NCI-H2029 (cell line): ENCODE measurements at regions not wholly inside any gene's neighbourhood (a gene's known extent, or its start where the extent isn't known, plus 50 kb on each side); places are given as distances from the start of the nearest gene placed in this dataset.
"Not testable (repeated sequence)": the region's sequence is repeated elsewhere in the genome, so short reads cannot be mapped to it uniquely, and the experiment has no call there.

Source experiments
- DNase-seq: peaks from one replicate; lab custom pipeline; 2025; lab: John Stamatoyannopoulos, UW

DNA sequence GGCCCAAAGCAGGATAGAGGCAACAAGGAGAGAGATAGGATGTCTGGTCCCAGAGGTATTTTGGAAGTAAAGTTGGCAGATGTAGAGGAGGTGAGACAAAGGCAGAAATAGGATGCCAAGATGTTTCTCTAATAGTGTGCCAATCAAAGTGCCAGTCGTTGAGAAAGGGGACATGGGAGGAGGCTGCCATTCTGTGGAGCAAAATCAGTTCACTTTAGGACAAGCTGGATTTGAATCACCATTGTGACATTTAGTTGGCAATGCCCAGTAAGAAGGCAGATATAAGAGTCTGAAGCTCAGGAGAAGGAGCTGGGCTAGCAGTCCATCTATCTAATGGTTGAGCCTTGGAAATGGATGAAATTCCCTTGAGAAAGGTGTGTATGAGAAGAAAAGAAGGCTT lies 53.8 kb downstream of the ADRB2 start:
- no peak for DNase-seq

DNA sequence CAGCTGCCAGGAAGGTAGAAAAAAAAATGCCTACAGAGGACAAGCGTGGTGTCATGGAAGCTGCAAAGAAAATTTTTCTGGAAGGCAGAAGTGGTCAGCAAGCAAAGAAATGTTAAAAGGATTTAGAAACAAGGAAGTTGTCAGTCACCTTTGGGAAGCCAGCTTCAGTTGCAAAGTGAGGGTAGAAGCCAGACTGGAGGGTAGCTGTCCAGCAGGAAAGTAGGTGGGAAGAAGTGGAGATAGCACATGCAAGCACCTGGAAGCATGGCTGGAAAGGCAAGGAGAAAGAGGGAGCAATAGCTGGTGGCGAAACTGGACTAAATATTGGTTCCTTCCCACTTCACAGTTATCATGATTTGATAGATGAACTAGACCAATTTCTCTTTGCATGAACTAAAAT lies 54.3 kb downstream of the ADRB2 start:
- no peak for DNase-seq

DNA sequence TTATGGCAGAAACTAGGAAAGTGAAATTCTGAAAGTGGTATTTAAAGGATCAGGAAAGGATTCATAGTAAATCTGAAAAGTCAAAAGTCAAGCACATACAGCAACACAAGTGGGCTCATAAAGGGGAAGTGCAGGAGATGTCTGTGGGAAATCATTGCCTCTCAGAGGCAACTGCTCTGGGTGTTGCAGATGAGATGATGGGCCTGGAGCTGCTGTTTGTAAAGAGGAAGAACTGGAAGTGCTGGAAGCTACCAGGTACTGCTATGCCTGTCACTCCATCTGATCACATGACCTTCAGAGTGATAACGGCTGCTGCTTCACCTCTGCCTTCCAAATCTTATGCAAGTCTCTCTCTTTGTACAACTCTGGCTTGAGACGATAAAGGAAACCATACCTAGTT lies 55.9 kb downstream of the ADRB2 start:
- no peak for DNase-seq

DNA sequence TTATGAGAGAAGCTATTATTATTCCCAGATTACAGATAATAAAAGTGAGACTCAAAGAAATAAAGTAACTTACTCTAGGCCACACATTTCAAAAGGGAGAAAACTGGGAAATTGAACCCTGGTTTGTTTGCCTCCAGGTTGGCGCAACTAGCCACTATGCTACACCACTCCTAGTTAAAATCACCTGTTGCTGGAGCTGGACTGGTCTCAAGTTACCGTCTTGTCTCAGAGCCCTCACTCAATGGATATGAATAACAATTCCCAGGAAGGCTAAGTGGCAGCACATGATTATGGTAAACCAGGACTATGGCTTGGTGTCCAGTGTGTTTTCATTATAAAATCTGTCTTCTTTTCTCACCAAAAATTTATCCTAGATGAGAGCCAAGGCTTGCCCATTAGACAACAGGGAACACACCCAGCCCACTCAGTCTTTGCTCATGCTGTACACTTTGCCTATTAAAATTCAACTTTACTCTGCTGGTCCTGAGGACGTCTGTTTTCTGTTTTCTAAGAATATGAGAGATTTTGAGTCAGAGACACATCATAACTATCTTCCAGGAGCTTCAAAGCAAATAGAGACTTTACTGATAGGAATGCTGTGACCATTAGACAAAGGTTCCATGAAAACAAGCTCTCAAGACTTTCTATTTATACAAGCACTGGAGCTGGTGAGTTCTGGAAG lies 58.1 kb downstream of the ADRB2 start:
- DNase-seq = peak; percentile 61

DNA sequence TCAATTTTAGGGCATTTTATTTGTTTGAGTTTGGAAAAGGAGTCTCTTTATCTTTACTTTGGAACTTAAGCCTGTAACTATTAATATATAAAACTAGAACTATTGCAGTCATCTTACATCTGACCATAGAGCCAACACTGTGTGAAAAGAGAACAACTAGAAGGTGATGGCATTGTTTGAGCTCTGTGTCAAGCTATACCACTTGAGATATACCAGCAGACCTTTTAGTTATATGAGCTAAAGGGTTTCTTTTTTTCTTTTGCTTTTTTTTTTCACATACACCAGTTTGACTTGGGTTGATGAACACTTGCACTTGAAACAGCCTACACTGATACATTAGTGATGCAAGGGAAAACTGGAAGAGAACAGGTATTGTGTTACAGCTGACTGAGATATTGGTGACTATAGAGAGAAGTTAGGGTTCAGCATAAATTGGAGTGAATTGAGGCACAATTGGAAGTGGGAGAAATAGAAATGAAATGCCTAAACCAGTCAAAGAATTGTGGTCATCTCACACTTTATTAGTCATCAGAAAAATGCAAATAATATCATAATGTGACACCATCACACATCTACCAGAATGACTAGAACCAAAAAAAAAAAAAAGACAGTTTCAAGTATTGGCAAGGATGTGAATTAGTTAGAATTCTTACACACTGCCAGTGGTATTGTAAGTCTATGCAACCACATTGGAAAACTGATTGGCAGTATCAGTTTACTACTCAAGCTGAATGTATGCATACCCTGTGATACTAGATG lies 60.9 kb downstream of the ADRB2 start:
- DNase-seq = no peak

DNA sequence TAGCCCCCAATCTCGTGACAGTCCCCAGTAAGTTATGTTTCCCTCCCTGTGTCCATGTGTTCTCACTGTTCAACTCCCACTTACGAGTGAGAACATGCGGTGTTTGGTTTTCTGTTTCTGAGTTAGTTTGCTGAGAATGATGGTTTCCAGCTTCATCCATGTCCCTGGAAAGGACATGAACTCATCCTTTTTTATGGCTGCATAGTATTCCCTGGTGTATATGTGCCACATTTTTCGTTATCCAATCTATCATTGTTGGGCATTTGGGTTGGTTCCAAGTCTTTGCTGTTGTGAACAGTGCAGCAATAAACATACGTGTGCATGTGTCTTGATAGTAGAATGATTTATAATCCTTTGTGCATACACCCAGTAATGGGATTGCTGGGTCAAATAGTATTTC lies 63.5 kb downstream of the ADRB2 start:
- not testable (repeated sequence) for DNase-seq

DNA sequence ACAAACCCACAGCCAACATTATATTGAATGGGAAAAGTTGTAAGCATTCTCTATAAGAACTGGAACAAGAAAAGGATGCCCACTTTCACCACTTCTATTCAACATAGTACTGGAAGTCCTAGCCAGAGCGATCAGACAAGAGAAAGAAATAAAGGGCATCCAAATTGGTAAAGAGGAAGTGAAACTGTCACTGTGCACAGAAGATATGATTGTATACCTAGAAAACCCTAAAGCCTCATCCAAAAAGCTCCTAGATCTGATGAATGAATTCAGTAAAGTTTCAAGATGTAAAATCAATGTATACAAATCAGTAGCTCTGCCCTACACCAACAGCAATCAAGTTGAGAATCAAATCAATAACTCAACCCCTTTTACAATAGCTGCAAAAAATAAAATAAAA lies 69.0 kb downstream of the ADRB2 start:
- not testable (repeated sequence) for DNase-seq

DNA sequence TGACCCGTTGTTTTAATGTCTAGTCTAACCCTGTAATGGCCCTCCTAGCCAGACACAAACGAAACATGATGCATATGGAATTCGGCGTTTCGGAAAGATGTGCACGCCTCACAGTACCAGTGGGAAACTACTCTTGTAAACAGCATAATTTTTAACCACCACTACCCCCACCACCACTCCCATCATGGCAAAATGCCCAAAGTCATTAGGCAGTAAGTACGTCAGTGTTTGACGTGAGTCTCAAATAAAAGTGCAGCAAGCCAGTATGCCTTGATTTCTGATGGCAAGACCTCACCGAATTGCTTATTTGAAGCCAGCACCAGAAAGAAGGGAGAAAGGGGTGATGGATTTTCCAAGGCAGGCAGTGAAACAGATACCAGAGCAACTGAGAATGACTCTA lies 71.4 kb downstream of the ADRB2 start:
- DNase-seq = no peak

DNA sequence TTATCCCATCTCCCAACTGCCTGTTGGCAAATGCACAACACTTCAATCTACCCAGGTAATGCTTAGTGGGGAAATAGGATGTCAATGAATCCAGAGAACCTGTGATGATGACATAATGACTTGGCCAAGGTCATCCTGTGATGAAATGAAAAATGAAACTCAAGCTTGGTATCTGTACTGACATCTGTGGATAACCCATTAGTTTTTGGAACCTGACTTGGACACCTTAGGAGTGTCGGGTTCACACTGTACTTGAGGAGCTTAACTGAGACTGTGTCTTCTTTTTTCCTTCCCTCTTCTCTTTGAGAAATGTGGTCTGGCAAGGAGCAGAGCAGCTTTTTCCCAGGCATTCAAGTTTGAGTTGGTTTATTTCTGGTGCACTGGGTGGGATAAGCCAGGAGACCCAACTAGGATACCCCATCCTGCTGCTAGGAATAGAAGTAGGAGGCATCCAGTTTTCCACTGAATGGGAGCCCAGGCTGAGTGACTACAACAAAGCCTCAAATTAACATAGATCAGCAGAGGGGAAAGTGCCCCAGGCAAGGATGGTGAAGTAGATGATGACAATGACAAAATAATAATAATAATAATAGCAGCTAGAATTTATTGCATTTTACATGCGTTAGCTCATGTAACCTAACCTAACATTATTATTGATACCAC lies 72.1 kb downstream of the ADRB2 start:
- no peak for DNase-seq

DNA sequence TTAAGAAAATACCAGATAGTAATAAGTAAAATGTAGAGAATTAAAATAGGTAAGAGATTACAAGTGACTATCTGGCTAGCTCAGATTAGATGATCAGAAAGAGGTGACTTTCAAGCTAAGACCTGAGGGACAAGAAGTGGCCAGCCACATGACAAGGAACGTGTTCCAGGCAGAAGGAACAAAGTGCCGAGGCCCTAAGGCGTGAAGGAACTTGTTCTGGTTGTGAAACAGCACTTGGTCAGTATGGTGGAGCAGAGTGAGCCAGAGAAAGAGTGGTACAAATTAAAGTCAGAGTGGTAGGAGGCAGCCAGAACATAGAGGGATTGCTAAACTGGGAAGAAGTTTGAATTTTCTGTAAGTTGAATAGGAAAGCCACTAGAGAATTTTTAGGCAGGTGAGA lies 73.6 kb downstream of the ADRB2 start:
- no peak for DNase-seq

DNA sequence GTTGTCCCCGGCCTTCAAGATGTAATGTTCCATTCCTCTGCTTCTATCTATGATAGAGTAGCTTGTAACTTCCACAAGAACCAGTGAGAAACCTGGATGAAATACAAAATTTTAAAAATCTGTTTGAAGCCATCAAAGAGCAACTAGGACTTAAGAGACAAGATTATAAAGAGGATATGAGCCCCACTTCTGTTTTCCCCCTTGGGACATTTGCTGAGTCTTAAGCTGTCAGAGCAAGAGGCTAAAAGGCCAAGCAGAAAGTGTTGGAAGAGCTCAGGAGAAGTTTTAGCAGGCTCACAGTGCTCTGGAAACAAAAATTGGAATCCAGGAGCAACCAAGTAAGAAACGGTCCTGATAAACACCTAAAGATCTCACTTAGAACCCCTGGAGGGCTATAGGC lies 76.1 kb downstream of the ADRB2 start:
- no peak for DNase-seq

DNA sequence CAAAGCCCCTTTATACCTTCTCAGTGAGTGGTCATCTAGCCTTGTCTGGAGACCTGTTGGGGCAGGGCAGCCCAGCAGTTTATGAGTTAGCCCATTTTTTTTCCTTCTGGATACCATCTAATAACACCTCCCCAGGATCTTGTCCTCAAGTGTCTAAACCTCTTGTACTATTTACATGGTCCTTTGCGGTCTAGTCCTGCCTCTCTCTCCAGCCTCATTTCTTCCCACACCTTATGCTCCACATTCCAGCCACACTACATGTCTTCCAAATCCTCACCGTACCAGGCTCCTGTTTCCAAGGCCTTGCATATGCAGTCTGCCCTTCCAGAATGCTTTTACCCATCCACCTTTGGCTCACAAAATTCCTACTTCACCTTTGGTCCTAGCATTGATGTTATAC lies 77.2 kb downstream of the ADRB2 start:
- no peak for DNase-seq

DNA sequence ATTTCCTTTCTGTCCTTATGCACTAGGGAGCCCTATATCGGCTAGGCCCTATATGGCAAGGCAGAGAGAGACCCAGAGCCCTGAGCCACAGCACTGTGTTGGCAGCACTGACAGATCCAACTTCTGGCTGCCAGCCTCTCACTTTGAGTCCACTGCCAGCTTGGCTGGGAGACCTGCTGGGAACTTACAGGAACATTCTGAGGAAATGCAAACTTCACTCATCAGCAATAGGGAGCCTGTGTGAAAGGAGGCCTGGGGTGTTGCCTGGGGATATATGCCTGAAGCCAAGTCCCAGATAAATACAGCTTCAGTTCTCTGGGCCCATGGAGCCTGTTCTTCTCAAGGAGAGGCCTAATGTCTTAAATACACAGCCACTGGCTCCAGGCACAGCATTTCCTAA lies 78.0 kb downstream of the ADRB2 start:
- no peak for DNase-seq

DNA sequence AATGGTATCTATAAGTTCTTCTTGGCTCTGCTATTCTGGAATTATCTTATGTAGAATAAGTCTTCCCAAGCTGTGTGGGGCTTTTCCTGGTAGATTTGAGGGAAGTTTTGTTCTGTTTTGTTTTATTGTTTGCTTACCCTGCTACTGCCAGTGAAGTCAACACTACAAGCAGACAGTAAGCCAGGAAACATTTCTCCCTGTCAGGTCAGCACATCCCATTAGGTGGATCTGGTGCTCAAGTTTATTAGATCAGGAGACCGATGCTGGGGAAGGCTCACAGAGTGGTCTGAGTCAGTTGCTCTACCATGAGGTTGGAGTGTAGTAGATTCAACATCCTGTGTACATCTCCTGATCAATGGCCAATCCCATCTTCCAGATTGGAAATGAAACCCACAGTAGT lies 79.1 kb downstream of the ADRB2 start:
- no peak for DNase-seq

DNA sequence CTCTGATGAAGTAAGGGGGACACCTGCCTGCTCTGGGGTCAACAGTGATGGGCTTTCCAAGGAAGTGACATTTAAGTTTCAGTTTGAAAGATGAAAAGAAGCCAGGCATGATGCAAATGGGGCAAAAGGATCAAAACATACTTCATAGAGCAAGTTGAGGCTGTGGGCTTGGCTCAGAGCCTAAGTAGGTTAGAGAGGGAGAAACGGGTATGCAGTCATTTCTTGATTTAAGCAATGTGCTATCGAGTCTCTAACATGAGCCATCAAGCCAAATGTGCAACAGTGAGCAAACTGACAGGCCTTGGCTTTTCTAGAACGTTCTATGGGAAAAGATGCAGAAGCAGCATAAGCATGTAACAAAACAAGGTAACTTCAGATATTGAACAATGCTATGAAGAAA lies 80.6 kb downstream of the ADRB2 start:
- no peak for DNase-seq

DNA sequence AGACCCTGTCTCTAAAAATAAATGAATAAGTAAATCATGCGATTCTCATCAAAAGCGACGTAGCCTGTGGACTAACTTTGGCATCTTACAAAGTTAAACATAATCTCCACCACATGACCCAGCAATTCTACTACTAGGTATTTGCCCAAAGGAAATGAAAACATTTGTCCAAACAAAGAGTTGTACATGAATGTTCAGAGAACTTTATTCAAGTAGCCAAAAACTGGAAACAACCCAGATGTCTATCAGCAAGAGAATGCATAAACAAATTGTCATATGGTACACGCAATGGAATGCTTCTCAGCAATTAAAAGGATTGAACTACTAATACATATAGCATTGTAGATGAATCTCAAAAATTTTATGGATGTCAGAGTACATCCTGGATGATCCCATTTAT lies 82.6 kb downstream of the ADRB2 start:
- DNase-seq = no peak

DNA sequence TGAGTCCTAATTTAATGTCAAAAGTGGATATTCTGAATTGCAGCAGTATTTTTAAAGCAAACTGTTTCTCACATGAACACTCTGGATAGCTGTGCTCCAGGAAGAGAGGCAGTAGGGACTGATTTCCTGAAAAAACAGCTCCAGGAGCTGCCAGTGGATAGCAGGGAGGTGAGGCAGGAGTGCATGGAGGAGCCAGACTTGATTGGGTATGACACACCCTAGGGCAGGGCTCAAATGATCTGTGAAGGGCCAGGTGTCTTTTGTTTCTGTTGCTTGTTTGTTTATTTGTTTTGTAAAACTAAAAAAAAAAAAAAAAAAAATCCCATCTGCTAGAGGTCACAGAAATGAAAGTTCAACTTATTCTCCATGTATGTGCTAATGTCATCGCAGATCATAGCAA lies 83.4 kb downstream of the ADRB2 start:
- peak; percentile 20 for DNase-seq

DNA sequence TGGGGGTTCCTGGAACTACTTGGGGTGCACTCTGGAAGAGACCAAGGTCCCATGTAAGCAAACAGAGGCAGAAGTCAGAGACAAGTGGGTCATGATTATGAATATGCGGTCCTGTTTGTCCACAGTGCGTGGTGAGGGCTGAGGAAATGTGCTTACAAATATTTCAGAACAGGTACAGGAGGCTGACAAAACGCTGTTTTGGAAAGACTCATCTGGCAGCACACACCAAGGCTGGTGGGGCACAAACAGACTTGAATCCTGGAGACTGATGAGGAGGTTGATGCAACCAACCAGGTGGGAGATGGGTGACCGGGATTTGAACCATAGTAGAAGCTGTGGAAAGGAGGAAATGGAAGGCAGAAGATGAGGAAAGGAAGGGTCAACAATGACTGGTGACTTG lies 83.8 kb downstream of the ADRB2 start:
- DNase-seq = no peak

DNA sequence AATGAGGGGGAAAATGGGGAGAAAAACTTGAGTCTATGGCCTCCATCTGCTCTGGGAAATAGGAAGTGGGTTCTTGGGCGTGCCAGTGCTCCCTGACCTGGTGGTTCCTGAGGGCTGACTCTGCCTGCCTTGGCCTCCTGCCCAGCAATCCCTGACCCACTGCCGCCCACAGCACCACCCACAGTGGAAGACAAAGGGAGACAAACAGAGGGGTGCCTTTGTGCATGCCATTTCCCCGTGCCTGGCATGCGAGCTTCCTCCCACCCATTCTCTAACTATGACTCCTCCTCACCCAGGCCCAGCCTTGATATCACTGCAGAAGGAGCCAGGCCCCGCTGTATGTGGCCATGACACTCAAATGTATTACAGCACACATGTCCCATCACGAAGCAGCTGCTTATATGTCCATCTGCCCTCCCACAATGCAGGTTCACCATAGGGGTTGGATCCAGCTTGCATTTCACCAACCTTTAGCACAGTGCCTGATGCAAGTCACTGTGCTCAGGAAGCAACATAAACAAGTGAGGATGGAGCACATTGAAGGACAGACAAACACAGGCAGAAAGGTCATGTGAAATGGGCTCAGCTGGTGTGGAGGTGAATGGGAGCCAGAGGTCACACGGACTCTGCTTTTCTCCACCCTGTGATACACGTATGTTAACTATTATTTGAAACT lies 84.4 kb downstream of the ADRB2 start:
- no peak for DNase-seq

DNA sequence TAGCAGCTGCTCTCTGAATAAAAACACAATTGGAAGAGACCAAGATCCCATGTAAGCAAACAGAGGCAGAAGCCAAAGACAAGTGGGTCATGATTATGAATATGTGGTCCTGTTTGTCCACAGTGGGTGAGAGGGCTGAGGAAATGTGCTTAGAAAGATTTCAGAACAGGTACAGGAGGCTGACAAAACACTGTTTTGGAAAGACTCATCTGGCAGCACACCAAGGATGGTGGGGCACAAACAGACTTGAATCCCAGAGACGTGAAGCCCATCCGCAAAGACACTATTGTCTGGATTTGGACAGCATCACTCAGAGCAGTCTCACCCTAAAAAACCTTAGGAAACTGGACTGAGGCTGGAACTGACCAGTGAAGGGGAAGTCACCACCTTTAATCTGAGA lies 85.0 kb downstream of the ADRB2 start:
- no peak for DNase-seq

DNA sequence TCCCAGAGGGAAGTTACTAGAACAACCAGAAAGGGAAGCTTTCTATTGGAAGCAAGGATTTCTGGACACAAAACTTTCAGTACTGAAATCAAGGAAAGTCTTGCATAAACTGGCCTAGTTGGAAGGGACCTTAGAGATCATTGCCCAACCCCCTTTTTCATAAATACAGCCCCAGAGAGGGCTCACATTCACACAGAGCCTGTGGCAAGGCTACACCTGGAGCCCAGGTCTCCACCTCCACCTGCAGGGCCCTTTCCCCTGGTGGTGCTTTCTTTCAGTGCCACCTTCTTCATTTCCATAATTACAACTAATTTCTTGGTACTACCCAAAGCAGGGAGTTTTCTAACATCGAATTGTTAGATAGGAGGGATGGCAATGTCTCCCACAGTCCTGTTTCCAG lies 85.7 kb downstream of the ADRB2 start:
- no peak for DNase-seq

DNA sequence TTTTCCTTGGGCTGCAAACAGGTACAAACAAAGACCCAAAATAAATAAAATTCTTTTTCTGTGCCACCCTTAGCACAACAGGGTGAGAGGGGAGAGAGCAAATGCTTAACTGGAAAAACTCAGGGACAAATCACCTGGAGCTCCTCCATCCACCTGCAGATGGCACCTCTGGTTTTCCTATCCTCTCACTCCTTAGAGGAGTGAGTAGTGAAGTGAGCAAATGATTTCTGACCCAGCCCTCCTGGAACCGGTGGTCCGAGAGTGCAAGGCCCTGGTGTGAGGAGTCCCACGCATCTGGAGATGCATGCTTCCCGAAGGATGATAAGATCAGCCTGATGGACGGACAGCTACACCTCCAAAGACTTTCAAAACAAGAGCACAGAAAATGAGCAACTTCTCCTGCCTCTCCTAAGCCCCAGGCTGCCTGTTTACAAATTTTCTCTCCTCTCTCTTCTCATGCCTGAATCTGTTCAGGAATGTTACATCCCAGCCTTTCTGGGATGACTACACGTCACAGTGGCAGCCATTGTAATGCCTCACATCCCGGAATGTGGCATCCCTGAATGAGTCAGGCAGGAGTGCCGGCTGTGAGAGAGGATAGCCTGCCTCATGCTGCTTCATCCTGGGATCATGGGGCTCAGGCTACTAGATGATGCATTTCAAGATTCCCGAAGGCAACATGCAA lies 86.4 kb downstream of the ADRB2 start:
- DNase-seq = no peak
